K562 (cell line): ENCODE measurements at regions not wholly inside any gene's neighbourhood (a gene's known extent, or its start where the extent isn't known, plus 50 kb on each side); places are given as distances from the start of the nearest gene placed in this dataset.

Experiments
- HDAC1 ChIP-seq, 2 experiments: fragments of 450-650 bp; IDR thresholded peaks; 2 replicates each; pipeline ENCODE4 v1.6.1; 2016 to 2017; ENCODE audit warnings: inconsistent platforms in 1 of 2, mild to moderate bottlenecking in 1 of 2, moderate library complexity in 1 of 2
- IRF1 ChIP-seq: sonication (generic); formaldehyde crosslinking; IDR thresholded peaks from 2 replicates; pipeline ENCODE4 v1.8.0; 2022; ENCODE audit warnings: missing genetic modification reagents, mild to moderate bottlenecking, borderline replicate concordance
- JUN ChIP-seq, 2 experiments: sonication (generic) in 1 of 2; formaldehyde crosslinking in 1 of 2; IDR thresholded peaks; 2 replicates each; pipeline versions ENCODE4 v1.6.1 to v1.8.0; 2012 to 2022; ENCODE audit warnings: borderline replicate concordance in 2 of 2, mild to moderate bottlenecking in 2 of 2, improper control_type of control experiment in 1 of 2, low read depth in 1 of 2, low read length in 1 of 2, missing genetic modification reagents in 1 of 2
- NBN ChIP-seq: fragments of 450-650 bp; IDR thresholded peaks from 2 replicates; pipeline ENCODE4 v1.6.1; 2016; ENCODE audit warnings: low read depth, mild to moderate bottlenecking
- NRF1 ChIP-seq, 2 experiments: fragments of 450-650 bp; IDR thresholded peaks in 1 of 2; conservative IDR thresholded peaks in 1 of 2; 2 replicates each; pipeline ENCODE4 v1.6.1; 2014; ENCODE audit warnings: mild to moderate bottlenecking in 2 of 2
- POLR2AphosphoS5 ChIP-seq: IDR thresholded peaks from 2 replicates; pipeline ENCODE4 v1.6.1; 2011; ENCODE audit warnings: mild to moderate bottlenecking, low read depth, low read length, moderate library complexity; ENCODE audit not compliant: control insufficient read depth, insufficient read depth
- RERE ChIP-seq: sonication (generic); formaldehyde crosslinking; IDR thresholded peaks from 2 replicates; pipeline ENCODE4 v1.8.0; 2023; ENCODE audit warnings: missing genetic modification reagents, mild to moderate bottlenecking, borderline replicate concordance
- SMAD2 ChIP-seq: fragments of 150-350 bp; IDR thresholded peaks from 2 replicates; pipeline ENCODE4 v1.6.1; 2014; ENCODE audit warnings: low read depth, mild to moderate bottlenecking, low read length
- SP2 ChIP-seq: IDR thresholded peaks from 2 replicates; pipeline ENCODE4 v1.6.1; 2011; ENCODE audit warnings: mild to moderate bottlenecking, low read depth, low read length, moderate library complexity; ENCODE audit not compliant: poor library complexity, severe bottlenecking; ENCODE audit errors: extremely low read depth
- ZEB2 ChIP-seq: fragments of 450-650 bp; IDR thresholded peaks from 2 replicates; pipeline ENCODE4 v1.6.1; 2016
- ZFP1 ChIP-seq: fragments of 450-650 bp; formaldehyde crosslinking; IDR thresholded peaks from 2 replicates; pipeline ENCODE4 v1.4.0; 2020; ENCODE audit warnings: mild to moderate bottlenecking, mixed read lengths
- ZFP36 ChIP-seq: fragments of 150-350 bp; IDR thresholded peaks from 2 replicates; pipeline ENCODE4 v1.6.1; 2018; ENCODE audit warnings: low read length, low read depth; ENCODE audit not compliant: partially characterized antibody
- ZNF75A ChIP-seq: fragments of 450-650 bp; formaldehyde crosslinking; IDR thresholded peaks from 2 replicates; pipeline ENCODE4 v1.4.0; 2020; ENCODE audit warnings: mild to moderate bottlenecking
- TF ChIP-seq, protein P1 (sequence below): fragments of 200-800 bp; sonication (Bioruptor generic); IDR thresholded peaks from 2 replicates; pipeline ENCODE4 v1.6.1; 2016; ENCODE audit warnings: missing genetic modification characterization, missing compliant biosample characterization

GRCh38 chr6:15907914-15908518 is 220.9 kb upstream of the MYLIP start (continued):
- no peak for TF ChIP-seq IRF1
- TF ChIP-seq NRF1 (conservative IDR thresholded peaks at IDR 0.05 in 1 of 2, IDR thresholded peaks at IDR 0.05 in 1 of 2), result no peak
- no peak for TF ChIP-seq ZFP1
- TF ChIP-seq ZFP36, result no peak
- TF ChIP-seq JUN (IDR thresholded peaks at IDR 0.05; ENCODE audit: borderline replicate concordance, low read depth, low read length), result no peak
- TF ChIP-seq JUN (CRISPR knock-in tag; IDR thresholded peaks at IDR 0.05; ENCODE audit: borderline replicate concordance), result no peak
- no peak for TF ChIP-seq SP2
- no peak for TF ChIP-seq ZEB2
- TF ChIP-seq SMAD2, result no peak
- no peak for TF ChIP-seq ZNF75A (CRISPR knock-in tag)
- no peak for TF ChIP-seq RERE (CRISPR knock-in tag)
- TF ChIP-seq NBN, result no peak
- TF ChIP-seq, protein P1, sequence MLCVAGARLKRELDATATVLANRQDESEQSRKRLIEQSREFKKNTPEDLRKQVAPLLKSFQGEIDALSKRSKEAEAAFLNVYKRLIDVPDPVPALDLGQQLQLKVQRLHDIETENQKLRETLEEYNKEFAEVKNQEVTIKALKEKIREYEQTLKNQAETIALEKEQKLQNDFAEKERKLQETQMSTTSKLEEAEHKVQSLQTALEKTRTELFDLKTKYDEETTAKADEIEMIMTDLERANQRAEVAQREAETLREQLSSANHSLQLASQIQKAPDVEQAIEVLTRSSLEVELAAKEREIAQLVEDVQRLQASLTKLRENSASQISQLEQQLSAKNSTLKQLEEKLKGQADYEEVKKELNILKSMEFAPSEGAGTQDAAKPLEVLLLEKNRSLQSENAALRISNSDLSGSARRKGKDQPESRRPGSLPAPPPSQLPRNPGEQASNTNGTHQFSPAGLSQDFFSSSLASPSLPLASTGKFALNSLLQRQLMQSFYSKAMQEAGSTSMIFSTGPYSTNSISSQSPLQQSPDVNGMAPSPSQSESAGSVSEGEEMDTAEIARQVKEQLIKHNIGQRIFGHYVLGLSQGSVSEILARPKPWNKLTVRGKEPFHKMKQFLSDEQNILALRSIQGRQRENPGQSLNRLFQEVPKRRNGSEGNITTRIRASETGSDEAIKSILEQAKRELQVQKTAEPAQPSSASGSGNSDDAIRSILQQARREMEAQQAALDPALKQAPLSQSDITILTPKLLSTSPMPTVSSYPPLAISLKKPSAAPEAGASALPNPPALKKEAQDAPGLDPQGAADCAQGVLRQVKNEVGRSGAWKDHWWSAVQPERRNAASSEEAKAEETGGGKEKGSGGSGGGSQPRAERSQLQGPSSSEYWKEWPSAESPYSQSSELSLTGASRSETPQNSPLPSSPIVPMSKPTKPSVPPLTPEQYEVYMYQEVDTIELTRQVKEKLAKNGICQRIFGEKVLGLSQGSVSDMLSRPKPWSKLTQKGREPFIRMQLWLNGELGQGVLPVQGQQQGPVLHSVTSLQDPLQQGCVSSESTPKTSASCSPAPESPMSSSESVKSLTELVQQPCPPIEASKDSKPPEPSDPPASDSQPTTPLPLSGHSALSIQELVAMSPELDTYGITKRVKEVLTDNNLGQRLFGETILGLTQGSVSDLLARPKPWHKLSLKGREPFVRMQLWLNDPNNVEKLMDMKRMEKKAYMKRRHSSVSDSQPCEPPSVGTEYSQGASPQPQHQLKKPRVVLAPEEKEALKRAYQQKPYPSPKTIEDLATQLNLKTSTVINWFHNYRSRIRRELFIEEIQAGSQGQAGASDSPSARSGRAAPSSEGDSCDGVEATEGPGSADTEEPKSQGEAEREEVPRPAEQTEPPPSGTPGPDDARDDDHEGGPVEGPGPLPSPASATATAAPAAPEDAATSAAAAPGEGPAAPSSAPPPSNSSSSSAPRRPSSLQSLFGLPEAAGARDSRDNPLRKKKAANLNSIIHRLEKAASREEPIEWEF (CRISPR knock-in tag), result no peak; the same call in 1 of the 2 replicates
- no peak for TF ChIP-seq HDAC1 (IDR thresholded peaks at IDR 0.05)
- peak; percentile 71 for TF ChIP-seq POLR2AphosphoS5
